ENCODE measurements at regions not wholly inside any gene's neighbourhood (a gene's known extent, or its start where the extent isn't known, plus 50 kb on each side); places are given as distances from the start of the nearest gene placed in this dataset.

GRCh38 chrX:138930583-138930945 lies 219.0 kb upstream of the FGF13 start:
- TF ChIP-seq CTCF (IDR thresholded peaks at IDR 0.05) = no peak
- TF ChIP-seq POLR2A (IDR thresholded peaks at IDR 0.05) = no peak

Data from esophagus squamous epithelium (tissue), 4 donors.